ENCODE measurements at regions not wholly inside any gene's neighbourhood (a gene's known extent, or its start where the extent isn't known, plus 50 kb on each side); places are given as distances from the start of the nearest gene placed in this dataset.
"Not testable (repeated sequence)": the region's sequence is repeated elsewhere in the genome, so short reads cannot be mapped to it uniquely, and the experiment has no call there.

DNA sequence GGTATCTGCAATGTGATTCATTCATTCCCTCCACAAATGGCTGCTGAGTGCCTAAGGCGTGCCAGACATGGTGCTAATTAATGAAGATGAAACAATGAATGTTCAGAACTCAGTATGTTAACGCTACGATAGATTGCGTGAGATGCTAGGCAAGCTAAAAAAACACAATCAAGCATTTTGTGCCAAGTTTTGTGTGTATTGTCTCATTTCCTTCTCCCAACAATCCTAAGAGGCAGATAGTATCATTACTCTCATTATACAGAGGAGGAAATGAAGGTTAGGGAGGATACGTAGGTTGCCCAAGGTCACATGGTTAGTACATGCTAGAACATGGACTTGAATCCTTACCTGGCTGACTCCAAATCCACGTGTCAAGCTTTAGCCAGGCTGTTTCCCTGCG is 264.4 kb downstream of the EFCAB11 start:
- no peak overlapping the region for H3K4me3 Mint-ChIP-seq
- H3K36me3 Mint-ChIP-seq (ENCODE audit: low read depth): no peaks in the 10 kb centered on the region
- DNase-seq: no peak
- WGBS, 2 experiments (ENCODE audit: insufficient coverage in 1 of 2, insufficient read length in 1 of 2): 82 to 83% methylated on average over 7 of the region's 7 CpGs
- no peaks in the 10 kb centered on the region for H3K27me3 Mint-ChIP-seq (ENCODE audit: insufficient read depth)
- no peaks in the 10 kb centered on the region for H3K36me3 ChIP-seq (ENCODE audit: control insufficient read depth, insufficient read depth, low read length)
- no peaks in the 10 kb centered on the region for H3K9me3 ChIP-seq (ENCODE audit: control insufficient read depth, low read length)
- H3K27ac ChIP-seq (ENCODE audit: low read depth, low read length): no peak overlapping the region
- H3K4me1 Mint-ChIP-seq: no peaks in the 10 kb centered on the region
- no peaks in the 10 kb centered on the region for H3K27me3 ChIP-seq (ENCODE audit: control insufficient read depth, insufficient read depth, low read length, poor library complexity, severe bottlenecking)
- H3K27ac Mint-ChIP-seq: no peak overlapping the region
- H3K9me3 Mint-ChIP-seq: no peaks in the 10 kb centered on the region
- no peaks in the 10 kb centered on the region for H3K4me1 ChIP-seq (ENCODE audit: control insufficient read depth, insufficient read depth, low read length)
- TF ChIP-seq CTCF (conservative IDR thresholded peaks at IDR 0.05): no peak
- no peak overlapping the region for H3K9ac ChIP-seq (ENCODE audit: extremely low read depth, low read length, poor library complexity, severe bottlenecking)
- H3K4me3 ChIP-seq (ENCODE audit: low read length): no peak overlapping the region

DNA sequence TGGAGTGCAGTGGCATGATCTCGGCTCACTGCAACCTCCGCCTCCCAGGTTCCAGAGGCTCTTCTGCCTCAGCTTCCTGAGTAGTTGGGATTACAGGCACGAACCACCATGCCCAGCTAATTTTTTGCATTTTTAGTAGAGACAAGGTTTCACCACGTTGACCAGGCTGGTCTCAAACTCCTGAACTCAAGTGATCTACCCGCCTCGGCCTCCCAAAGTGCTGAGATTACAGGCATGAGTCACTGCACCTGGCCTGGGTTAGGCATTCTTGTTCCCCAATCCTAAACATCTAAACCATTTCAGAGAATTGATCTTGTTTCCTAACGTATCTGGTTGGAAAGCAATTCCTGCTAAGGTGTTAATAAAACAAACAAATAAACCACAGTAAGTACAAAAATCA is 264.8 kb downstream of the EFCAB11 start:
- H3K27me3 Mint-ChIP-seq (ENCODE audit: insufficient read depth); H3K4me1 ChIP-seq (ENCODE audit: control insufficient read depth, insufficient read depth, low read length); H3K36me3 Mint-ChIP-seq (ENCODE audit: low read depth); H3K4me1 Mint-ChIP-seq; H3K4me3 ChIP-seq (ENCODE audit: low read length); H3K9me3 ChIP-seq (ENCODE audit: control insufficient read depth, low read length); H3K4me3 Mint-ChIP-seq; H3K9ac ChIP-seq (ENCODE audit: extremely low read depth, low read length, poor library complexity, severe bottlenecking); H3K27ac ChIP-seq (ENCODE audit: low read depth, low read length); H3K9me3 Mint-ChIP-seq; H3K27ac Mint-ChIP-seq; H3K27me3 ChIP-seq (ENCODE audit: control insufficient read depth, insufficient read depth, low read length, poor library complexity, severe bottlenecking); DNase-seq; H3K36me3 ChIP-seq (ENCODE audit: control insufficient read depth, insufficient read depth, low read length): not testable (repeated sequence)
- WGBS, 2 experiments (ENCODE audit: insufficient coverage in 1 of 2, insufficient read length in 1 of 2): 90 to 91% methylated on average over 5 to 7 of the region's 7 CpGs

DNA sequence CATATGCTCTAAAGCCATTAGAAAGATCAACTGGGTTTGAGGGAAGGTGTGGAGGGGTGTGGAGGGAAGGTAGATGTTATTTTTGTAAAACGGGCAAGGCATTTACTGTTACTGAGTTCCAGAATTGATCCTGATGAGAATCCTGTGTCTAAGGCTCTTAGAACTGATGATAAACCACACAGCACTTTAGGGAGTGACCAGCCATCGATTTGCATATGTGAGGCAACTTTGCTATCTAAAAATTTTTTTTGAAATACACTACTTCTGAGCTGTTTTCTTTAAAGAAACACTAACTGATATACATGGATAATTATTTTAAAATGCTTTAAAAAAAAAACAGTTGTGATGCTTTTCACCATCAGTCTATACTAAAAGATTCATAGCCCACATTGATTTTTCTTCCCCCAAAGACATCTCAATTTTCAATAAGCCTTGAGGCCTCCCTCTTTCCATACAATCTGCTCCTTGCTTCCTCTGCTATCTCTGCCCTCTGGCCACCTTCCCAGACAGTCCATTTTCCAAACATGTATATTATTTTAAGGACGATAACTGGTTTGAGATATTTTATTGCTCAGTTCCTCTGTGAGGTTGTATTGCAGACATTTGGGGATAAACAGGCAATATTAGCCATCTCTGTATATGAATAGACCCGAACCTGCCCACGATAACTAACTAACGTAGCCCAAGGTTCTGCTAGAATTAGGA is 265.9 kb downstream of the EFCAB11 start:
- Histone ChIP-seq H3K27me3 (ENCODE audit: control insufficient read depth, insufficient read depth, low read length, poor library complexity, severe bottlenecking) (no peaks in the 10 kb centered on the region), H3K4me1 (ENCODE audit: control insufficient read depth, insufficient read depth, low read length) (no peaks in the 10 kb centered on the region), H3K9me3 (ENCODE audit: control insufficient read depth, low read length) (peaks cover 11% of the 10 kb centered on the region), H3K36me3 (ENCODE audit: control insufficient read depth, insufficient read depth, low read length) (no peaks in the 10 kb centered on the region), H3K27ac (ENCODE audit: low read depth, low read length) (no peak overlapping the region), H3K4me3 (ENCODE audit: low read length) (no peak overlapping the region), H3K9ac (ENCODE audit: extremely low read depth, low read length, poor library complexity, severe bottlenecking) (no peak overlapping the region)
- no peaks in the 10 kb centered on the region for H3K4me1 Mint-ChIP-seq
- H3K27me3 Mint-ChIP-seq (ENCODE audit: insufficient read depth): no peaks in the 10 kb centered on the region
- TF ChIP-seq CTCF (conservative IDR thresholded peaks at IDR 0.05): no peak
- WGBS, 2 experiments (ENCODE audit: insufficient coverage in 1 of 2, insufficient read length in 1 of 2): 92 to 94% methylated on average over 2 to 6 of the region's 6 CpGs
- no peak overlapping the region for H3K27ac Mint-ChIP-seq
- H3K36me3 Mint-ChIP-seq (ENCODE audit: low read depth): no peaks in the 10 kb centered on the region
- no peak for DNase-seq
- peaks cover 12% of the 10 kb centered on the region for H3K9me3 Mint-ChIP-seq
- no peak overlapping the region for H3K4me3 Mint-ChIP-seq

- 100% methylated on average over 1 of the region's 3 CpGs; no CpG with 5 or more reads in 1 of the 2 experiments for WGBS, 2 experiments (ENCODE audit: insufficient coverage in 1 of 2, insufficient read length in 1 of 2)
- peaks cover 20% of the 10 kb centered on the region for H3K9me3 Mint-ChIP-seq
- H3K36me3 ChIP-seq (ENCODE audit: control insufficient read depth, insufficient read depth, low read length); H3K27ac Mint-ChIP-seq; H3K27me3 Mint-ChIP-seq (ENCODE audit: insufficient read depth); H3K27me3 ChIP-seq (ENCODE audit: control insufficient read depth, insufficient read depth, low read length, poor library complexity, severe bottlenecking); H3K4me1 ChIP-seq (ENCODE audit: control insufficient read depth, insufficient read depth, low read length); H3K4me3 Mint-ChIP-seq; H3K4me1 Mint-ChIP-seq; H3K9ac ChIP-seq (ENCODE audit: extremely low read depth, low read length, poor library complexity, severe bottlenecking); H3K27ac ChIP-seq (ENCODE audit: low read depth, low read length); DNase-seq; H3K36me3 Mint-ChIP-seq (ENCODE audit: low read depth); H3K4me3 ChIP-seq (ENCODE audit: low read length): not testable (repeated sequence)
- peaks cover 23% of the 10 kb centered on the region for H3K9me3 ChIP-seq (ENCODE audit: control insufficient read depth, low read length)
These were observed 267.4 kb downstream of the EFCAB11 start for GRCh38 chr14:89687129-89687528.
